Ishikawa (cell line): ENCODE measurements at regions not wholly inside any gene's neighbourhood (a gene's known extent, or its start where the extent isn't known, plus 50 kb on each side); places are given as distances from the start of the nearest gene placed in this dataset.

Experiments
- CEBPB ChIP-seq: IDR thresholded peaks from 2 replicates; pipeline ENCODE4 v1.6.1; 2012
- CREB1 ChIP-seq: IDR thresholded peaks from 2 replicates; pipeline ENCODE4 v1.6.1; 2012; ENCODE audit warnings: low read depth
- EGR1 ChIP-seq: IDR thresholded peaks from 2 replicates; pipeline ENCODE4 v1.6.1; 2012
- EP300 ChIP-seq: IDR thresholded peaks from 2 replicates; pipeline ENCODE4 v1.6.1; 2012; ENCODE audit warnings: borderline replicate concordance
- FOXM1 ChIP-seq: IDR thresholded peaks from 2 replicates; pipeline ENCODE4 v1.6.1; 2012; ENCODE audit warnings: low read depth, borderline replicate concordance
- NFIC ChIP-seq: IDR thresholded peaks from 2 replicates; pipeline ENCODE4 v1.6.1; 2012
- RAD21 ChIP-seq: IDR thresholded peaks from 2 replicates; pipeline ENCODE4 v1.6.1; 2012; ENCODE audit warnings: low read depth
- TAF1 ChIP-seq: IDR thresholded peaks from 2 replicates; pipeline ENCODE4 v1.6.1; 2012; ENCODE audit warnings: low read depth, mild to moderate bottlenecking
- TCF12 ChIP-seq: IDR thresholded peaks from 2 replicates; pipeline ENCODE4 v1.6.1; 2012; ENCODE audit warnings: low read depth
- TEAD4 ChIP-seq: IDR thresholded peaks from 2 replicates; pipeline ENCODE4 v1.6.1; 2012
- YY1 ChIP-seq: IDR thresholded peaks from 2 replicates; pipeline ENCODE4 v1.6.1; 2012; ENCODE audit warnings: low read depth
- ZBTB7A ChIP-seq: IDR thresholded peaks from 2 replicates; pipeline ENCODE4 v1.6.1; 2012; ENCODE audit warnings: low read depth
- TF ChIP-seq, protein P1 (sequence below): IDR thresholded peaks from 2 replicates; pipeline ENCODE4 v1.6.1; 2012
- TF ChIP-seq, protein P2 (sequence below): IDR thresholded peaks from 2 replicates; pipeline ENCODE4 v1.6.1; 2012; ENCODE audit warnings: low read depth, mild to moderate bottlenecking
- TF ChIP-seq, protein P3 (sequence below): IDR thresholded peaks from 2 replicates; pipeline ENCODE4 v1.6.1; 2012

DNA sequence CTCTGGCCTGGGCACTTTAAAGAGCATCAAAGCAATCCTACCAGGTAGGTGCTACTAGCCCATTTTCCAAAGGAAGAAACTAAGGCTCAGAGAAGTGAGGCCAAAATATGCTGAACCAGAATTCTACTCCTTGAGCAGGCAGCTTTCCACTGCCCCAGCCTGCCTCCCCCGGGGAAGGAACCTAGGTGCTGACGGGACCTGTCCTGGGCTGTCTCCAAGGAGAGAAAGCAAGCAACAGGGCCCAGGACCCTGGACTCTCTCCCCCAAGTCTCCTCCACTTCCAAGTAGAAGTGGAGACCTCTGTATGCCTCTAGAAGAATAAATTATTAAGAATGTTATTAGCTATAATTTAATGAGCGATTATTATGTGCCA is 159.5 kb downstream of the MRPL14 start:
- TF ChIP-seq, protein P1, sequence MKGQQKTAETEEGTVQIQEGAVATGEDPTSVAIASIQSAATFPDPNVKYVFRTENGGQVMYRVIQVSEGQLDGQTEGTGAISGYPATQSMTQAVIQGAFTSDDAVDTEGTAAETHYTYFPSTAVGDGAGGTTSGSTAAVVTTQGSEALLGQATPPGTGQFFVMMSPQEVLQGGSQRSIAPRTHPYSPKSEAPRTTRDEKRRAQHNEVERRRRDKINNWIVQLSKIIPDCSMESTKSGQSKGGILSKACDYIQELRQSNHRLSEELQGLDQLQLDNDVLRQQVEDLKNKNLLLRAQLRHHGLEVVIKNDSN = no peak
- TF ChIP-seq CEBPB (no peak), RAD21 (no peak), NFIC (no peak), FOXM1 (no peak), ZBTB7A (no peak), CREB1 (no peak), TCF12 (no peak)
- TF ChIP-seq, protein P2, sequence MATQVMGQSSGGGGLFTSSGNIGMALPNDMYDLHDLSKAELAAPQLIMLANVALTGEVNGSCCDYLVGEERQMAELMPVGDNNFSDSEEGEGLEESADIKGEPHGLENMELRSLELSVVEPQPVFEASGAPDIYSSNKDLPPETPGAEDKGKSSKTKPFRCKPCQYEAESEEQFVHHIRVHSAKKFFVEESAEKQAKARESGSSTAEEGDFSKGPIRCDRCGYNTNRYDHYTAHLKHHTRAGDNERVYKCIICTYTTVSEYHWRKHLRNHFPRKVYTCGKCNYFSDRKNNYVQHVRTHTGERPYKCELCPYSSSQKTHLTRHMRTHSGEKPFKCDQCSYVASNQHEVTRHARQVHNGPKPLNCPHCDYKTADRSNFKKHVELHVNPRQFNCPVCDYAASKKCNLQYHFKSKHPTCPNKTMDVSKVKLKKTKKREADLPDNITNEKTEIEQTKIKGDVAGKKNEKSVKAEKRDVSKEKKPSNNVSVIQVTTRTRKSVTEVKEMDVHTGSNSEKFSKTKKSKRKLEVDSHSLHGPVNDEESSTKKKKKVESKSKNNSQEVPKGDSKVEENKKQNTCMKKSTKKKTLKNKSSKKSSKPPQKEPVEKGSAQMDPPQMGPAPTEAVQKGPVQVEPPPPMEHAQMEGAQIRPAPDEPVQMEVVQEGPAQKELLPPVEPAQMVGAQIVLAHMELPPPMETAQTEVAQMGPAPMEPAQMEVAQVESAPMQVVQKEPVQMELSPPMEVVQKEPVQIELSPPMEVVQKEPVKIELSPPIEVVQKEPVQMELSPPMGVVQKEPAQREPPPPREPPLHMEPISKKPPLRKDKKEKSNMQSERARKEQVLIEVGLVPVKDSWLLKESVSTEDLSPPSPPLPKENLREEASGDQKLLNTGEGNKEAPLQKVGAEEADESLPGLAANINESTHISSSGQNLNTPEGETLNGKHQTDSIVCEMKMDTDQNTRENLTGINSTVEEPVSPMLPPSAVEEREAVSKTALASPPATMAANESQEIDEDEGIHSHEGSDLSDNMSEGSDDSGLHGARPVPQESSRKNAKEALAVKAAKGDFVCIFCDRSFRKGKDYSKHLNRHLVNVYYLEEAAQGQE = no peak

DNA sequence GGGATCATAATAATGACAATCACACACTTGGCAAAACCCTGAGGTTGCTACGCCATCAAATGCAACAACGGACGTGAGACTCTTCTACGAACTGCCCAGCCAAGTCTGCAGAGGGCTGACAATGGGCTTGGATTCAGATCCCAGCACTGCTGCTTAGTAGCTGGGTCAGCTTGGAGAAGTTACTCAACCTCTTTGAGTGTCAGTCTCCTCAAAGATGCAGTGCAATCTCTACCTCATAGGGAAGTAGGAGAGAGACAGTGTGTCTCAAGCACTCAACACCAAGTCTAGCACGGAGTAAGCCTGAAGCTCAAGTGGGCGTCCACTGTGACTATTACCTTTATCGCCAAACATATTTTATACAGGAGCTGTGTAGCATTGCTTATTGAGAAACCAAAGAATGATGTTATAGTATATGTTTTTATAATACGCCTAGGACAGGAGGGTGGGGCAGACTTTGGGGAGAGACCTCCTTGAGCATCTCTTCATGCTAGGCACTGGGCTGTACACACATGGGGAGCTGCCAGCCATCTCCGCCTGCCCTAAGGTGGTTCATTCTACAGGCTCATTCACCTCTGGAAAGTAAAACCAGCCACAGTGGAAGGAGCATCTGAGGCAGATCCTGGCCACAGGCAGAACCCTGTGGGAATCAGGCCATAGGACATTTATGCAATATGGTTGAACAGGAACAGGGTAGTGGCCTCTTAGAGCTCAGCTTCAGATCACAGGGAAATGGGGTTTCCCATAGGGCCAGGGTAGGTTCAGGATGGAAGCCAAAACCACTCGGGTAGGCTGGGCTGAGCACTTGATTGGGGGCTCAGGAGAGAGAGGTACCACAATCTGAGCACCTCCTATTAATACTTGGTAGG is 160.2 kb downstream of the MRPL14 start:
- TF ChIP-seq TEAD4 = no peak
- TF ChIP-seq CEBPB = no peak
- no peak for TF ChIP-seq EGR1
- no peak for TF ChIP-seq YY1
- TF ChIP-seq RAD21 = no peak
- TF ChIP-seq, protein P2 = no peak

DNA sequence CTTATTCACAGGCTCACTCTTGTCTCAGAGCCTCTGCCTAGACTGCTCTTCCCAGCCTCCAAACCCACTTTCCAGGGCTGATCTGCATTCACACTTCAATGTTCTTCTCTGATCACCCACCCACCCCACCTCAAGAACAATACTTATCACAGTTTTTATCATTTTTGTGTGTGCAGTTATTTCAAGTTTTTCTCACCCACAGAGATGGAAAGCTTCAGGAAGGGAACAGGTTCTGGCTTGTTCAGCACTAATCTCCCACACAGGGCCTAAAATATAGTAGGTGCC is 160.9 kb downstream of the MRPL14 start:
- TF ChIP-seq, protein P3, sequence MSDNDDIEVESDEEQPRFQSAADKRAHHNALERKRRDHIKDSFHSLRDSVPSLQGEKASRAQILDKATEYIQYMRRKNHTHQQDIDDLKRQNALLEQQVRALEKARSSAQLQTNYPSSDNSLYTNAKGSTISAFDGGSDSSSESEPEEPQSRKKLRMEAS = no peak
- no peak for TF ChIP-seq ZBTB7A
- TF ChIP-seq CREB1 = no peak
- TF ChIP-seq FOXM1 = no peak
- no peak for TF ChIP-seq RAD21
- TF ChIP-seq YY1 = no peak
- TF ChIP-seq, protein P2 = no peak
- TF ChIP-seq EGR1 = no peak
- no peak for TF ChIP-seq CEBPB

DNA sequence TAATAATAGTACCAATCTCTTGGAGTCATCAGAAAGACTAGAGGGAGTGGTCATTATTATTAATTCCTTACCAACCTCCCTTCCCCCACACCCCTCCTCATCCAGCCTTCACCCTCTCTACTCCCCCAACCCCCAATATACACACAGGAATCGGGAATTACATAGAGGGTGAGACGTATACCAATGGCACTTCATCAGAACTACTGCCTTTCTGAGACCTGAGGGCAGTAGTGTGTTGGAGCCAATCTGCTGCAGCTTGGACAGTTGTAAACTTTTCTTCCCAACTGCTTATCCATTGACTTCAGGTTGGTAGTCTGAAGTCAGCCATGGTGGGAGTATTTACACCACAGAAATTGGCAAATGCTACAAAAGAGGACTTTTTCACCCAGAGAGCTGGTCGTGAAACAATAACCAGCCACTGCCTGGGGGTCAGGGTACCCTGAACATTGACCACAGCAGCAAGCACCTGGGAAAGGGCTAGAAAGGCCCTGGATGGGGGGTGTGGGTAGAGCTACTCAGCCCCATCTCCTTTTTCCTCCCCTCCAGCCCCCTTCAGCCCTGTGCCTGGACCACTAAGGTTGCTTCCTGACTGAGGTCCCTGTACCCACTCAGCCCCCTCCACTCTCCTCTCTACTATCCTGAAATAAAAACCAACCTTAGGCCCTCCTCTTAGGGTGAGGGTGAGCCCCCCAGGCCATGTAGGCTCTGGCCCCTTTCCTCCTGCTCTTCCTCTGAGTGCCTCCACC is 161.5 kb downstream of the MRPL14 start:
- TF ChIP-seq RAD21 (no peak), CEBPB (no peak), TEAD4 (no peak), EP300 (no peak), CREB1 (no peak), NFIC (no peak), TCF12 (no peak), EGR1 (no peak), YY1 (no peak), TAF1 (no peak), FOXM1 (no peak), ZBTB7A (no peak)
- TF ChIP-seq, protein P3 = no peak
- TF ChIP-seq, protein P2 = no peak
- TF ChIP-seq, protein P1 = no peak
